ENCODE measurements at regions not wholly inside any gene's neighbourhood (a gene's known extent, or its start where the extent isn't known, plus 50 kb on each side); places are given as distances from the start of the nearest gene placed in this dataset.

DNA sequence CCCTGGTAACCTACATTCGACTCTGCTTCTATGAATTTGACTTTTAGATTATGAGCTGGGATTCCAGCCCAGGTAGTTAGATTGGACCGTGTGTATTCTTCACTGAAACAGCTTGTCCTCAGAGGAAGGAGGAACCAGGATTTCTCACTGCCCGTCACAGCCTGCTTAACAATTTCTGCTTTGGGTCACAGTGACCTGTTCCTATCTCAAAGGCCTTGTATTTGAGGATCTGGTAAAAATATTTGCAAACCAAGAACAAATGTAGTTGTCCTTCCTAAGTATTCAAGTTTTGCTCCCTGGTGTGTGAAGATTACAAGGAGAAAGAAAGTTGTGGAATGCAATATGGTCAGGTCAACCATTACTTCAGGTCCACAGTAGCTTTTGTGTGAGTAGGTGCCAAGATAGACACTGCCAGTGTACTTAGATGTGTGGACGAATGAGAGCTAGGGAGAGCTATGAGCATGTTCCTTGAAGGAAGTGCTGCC lies 55.1 kb downstream of the KIF4B start:
- TF ChIP-seq RARB (CRISPR knock-in tag; IDR thresholded peaks at IDR 0.05) (no peak), ZNF565 (CRISPR knock-in tag; conservative IDR thresholded peaks at IDR 0.05; ENCODE audit: low read depth) (no peak), SNAI2 (CRISPR knock-in tag; IDR thresholded peaks at IDR 0.05) (no peak), TCF4 (CRISPR knock-in tag; IDR thresholded peaks at IDR 0.05; ENCODE audit: borderline replicate concordance) (no peak), BACH2 (CRISPR knock-in tag; IDR thresholded peaks at IDR 0.05; ENCODE audit: borderline replicate concordance) (no peak), ZNF70 (CRISPR knock-in tag; IDR thresholded peaks at IDR 0.05) (no peak), GLIS3 (CRISPR knock-in tag; IDR thresholded peaks at IDR 0.05) (no peak), ESRRG (CRISPR knock-in tag; IDR thresholded peaks at IDR 0.05) (no peak), ZNF8 (CRISPR knock-in tag; IDR thresholded peaks at IDR 0.05) (no peak), ZFP3 (CRISPR knock-in tag; IDR thresholded peaks at IDR 0.05) (no peak), TOX (CRISPR knock-in tag; IDR thresholded peaks at IDR 0.05; ENCODE audit: borderline replicate concordance) (no peak)
- TF ChIP-seq, protein P1, sequence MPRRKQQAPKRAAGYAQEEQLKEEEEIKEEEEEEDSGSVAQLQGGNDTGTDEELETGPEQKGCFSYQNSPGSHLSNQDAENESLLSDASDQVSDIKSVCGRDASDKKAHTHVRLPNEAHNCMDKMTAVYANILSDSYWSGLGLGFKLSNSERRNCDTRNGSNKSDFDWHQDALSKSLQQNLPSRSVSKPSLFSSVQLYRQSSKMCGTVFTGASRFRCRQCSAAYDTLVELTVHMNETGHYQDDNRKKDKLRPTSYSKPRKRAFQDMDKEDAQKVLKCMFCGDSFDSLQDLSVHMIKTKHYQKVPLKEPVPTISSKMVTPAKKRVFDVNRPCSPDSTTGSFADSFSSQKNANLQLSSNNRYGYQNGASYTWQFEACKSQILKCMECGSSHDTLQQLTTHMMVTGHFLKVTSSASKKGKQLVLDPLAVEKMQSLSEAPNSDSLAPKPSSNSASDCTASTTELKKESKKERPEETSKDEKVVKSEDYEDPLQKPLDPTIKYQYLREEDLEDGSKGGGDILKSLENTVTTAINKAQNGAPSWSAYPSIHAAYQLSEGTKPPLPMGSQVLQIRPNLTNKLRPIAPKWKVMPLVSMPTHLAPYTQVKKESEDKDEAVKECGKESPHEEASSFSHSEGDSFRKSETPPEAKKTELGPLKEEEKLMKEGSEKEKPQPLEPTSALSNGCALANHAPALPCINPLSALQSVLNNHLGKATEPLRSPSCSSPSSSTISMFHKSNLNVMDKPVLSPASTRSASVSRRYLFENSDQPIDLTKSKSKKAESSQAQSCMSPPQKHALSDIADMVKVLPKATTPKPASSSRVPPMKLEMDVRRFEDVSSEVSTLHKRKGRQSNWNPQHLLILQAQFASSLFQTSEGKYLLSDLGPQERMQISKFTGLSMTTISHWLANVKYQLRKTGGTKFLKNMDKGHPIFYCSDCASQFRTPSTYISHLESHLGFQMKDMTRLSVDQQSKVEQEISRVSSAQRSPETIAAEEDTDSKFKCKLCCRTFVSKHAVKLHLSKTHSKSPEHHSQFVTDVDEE (CRISPR knock-in tag; IDR thresholded peaks at IDR 0.05): no peak
- TF ChIP-seq, protein P2, sequence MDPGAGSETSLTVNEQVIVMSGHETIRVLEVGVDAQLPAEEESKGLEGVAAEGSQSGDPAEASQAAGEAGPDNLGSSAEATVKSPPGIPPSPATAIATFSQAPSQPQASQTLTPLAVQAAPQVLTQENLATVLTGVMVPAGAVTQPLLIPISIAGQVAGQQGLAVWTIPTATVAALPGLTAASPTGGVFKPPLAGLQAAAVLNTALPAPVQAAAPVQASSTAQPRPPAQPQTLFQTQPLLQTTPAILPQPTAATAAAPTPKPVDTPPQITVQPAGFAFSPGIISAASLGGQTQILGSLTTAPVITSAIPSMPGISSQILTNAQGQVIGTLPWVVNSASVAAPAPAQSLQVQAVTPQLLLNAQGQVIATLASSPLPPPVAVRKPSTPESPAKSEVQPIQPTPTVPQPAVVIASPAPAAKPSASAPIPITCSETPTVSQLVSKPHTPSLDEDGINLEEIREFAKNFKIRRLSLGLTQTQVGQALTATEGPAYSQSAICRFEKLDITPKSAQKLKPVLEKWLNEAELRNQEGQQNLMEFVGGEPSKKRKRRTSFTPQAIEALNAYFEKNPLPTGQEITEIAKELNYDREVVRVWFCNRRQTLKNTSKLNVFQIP (CRISPR knock-in tag; IDR thresholded peaks at IDR 0.05; ENCODE audit: borderline replicate concordance, low read depth): no peak
- TF ChIP-seq, protein P3, sequence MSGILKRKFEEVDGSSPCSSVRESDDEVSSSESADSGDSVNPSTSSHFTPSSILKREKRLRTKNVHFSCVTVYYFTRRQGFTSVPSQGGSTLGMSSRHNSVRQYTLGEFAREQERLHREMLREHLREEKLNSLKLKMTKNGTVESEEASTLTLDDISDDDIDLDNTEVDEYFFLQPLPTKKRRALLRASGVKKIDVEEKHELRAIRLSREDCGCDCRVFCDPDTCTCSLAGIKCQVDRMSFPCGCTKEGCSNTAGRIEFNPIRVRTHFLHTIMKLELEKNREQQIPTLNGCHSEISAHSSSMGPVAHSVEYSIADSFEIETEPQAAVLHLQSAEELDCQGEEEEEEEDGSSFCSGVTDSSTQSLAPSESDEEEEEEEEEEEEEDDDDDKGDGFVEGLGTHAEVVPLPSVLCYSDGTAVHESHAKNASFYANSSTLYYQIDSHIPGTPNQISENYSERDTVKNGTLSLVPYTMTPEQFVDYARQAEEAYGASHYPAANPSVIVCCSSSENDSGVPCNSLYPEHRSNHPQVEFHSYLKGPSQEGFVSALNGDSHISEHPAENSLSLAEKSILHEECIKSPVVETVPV (CRISPR knock-in tag; IDR thresholded peaks at IDR 0.05): no peak
- TF ChIP-seq, protein P4, sequence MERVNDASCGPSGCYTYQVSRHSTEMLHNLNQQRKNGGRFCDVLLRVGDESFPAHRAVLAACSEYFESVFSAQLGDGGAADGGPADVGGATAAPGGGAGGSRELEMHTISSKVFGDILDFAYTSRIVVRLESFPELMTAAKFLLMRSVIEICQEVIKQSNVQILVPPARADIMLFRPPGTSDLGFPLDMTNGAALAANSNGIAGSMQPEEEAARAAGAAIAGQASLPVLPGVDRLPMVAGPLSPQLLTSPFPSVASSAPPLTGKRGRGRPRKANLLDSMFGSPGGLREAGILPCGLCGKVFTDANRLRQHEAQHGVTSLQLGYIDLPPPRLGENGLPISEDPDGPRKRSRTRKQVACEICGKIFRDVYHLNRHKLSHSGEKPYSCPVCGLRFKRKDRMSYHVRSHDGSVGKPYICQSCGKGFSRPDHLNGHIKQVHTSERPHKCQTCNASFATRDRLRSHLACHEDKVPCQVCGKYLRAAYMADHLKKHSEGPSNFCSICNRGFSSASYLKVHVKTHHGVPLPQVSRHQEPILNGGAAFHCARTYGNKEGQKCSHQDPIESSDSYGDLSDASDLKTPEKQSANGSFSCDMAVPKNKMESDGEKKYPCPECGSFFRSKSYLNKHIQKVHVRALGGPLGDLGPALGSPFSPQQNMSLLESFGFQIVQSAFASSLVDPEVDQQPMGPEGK (CRISPR knock-in tag; IDR thresholded peaks at IDR 0.05; ENCODE audit: borderline replicate concordance): no peak
- no peak for ATAC-seq

DNA sequence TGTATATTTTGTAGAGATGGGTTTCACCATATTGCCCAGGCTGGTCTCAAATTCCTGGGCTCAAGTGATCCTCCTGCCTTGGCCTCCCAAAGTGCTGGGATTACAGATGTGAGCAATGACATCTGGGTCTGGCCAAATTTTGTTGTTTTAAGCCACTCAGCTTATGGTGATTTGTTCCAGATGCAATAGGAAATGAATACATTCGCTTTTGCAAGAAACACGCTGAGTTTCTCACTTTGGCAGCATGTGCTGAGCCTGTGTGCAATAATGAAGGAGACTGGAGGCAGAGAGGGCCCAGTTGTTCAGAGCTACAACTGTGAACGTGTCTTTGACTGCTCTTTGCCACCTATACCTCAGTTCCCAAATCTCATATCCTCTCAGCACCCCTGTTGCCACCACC lies 56.4 kb downstream of the KIF4B start:
- no peak for TF ChIP-seq ZNF8 (CRISPR knock-in tag; IDR thresholded peaks at IDR 0.05)
- no peak for TF ChIP-seq GLIS3 (CRISPR knock-in tag; IDR thresholded peaks at IDR 0.05)
- no peak for TF ChIP-seq ARNTL (CRISPR knock-in tag; IDR thresholded peaks at IDR 0.05; ENCODE audit: borderline replicate concordance, low read depth)
- TF ChIP-seq ISL1 (CRISPR knock-in tag; IDR thresholded peaks at IDR 0.05): no peak
- TF ChIP-seq TOX (CRISPR knock-in tag; IDR thresholded peaks at IDR 0.05; ENCODE audit: borderline replicate concordance): no peak
- ATAC-seq: no peak

DNA sequence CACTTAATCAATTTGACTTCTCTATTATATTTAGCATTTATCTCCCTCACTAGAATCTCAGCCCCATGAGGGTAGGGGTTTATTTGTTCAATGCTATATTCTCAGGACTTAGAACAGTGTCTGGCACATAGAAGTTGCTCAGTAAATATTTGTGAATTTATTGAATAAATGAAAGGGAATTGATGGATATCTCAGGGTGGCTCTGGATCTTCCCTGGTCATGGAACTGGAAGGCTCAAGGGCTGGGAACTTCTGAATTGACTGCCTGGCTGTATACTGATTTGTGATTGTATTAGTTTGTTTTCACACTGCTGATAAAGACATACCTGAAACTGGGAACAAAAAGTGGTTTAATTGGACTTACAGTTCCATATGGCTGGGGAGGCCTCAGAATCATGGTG lies 57.2 kb downstream of the KIF4B start:
- TF ChIP-seq, protein P2 (CRISPR knock-in tag; IDR thresholded peaks at IDR 0.05; ENCODE audit: borderline replicate concordance, low read depth): no peak
- TF ChIP-seq ZFP30 (CRISPR knock-in tag; IDR thresholded peaks at IDR 0.05) (no peak), ZNF70 (CRISPR knock-in tag; IDR thresholded peaks at IDR 0.05) (no peak), SNAI2 (CRISPR knock-in tag; IDR thresholded peaks at IDR 0.05) (no peak), CSDC2 (CRISPR knock-in tag; IDR thresholded peaks at IDR 0.05) (no peak), ZNF565 (CRISPR knock-in tag; conservative IDR thresholded peaks at IDR 0.05; ENCODE audit: low read depth) (no peak), ARNTL (CRISPR knock-in tag; IDR thresholded peaks at IDR 0.05; ENCODE audit: borderline replicate concordance, low read depth) (no peak), TCF4 (CRISPR knock-in tag; IDR thresholded peaks at IDR 0.05; ENCODE audit: borderline replicate concordance) (no peak), GLIS3 (CRISPR knock-in tag; IDR thresholded peaks at IDR 0.05) (no peak), PPARA (CRISPR knock-in tag; IDR thresholded peaks at IDR 0.05; ENCODE audit: borderline replicate concordance) (no peak), ZFP3 (CRISPR knock-in tag; IDR thresholded peaks at IDR 0.05) (no peak)
- TF ChIP-seq, protein P4 (CRISPR knock-in tag; IDR thresholded peaks at IDR 0.05; ENCODE audit: borderline replicate concordance): no peak
- TF ChIP-seq, protein P1 (CRISPR knock-in tag; IDR thresholded peaks at IDR 0.05): no peak
- TF ChIP-seq, protein P5, sequence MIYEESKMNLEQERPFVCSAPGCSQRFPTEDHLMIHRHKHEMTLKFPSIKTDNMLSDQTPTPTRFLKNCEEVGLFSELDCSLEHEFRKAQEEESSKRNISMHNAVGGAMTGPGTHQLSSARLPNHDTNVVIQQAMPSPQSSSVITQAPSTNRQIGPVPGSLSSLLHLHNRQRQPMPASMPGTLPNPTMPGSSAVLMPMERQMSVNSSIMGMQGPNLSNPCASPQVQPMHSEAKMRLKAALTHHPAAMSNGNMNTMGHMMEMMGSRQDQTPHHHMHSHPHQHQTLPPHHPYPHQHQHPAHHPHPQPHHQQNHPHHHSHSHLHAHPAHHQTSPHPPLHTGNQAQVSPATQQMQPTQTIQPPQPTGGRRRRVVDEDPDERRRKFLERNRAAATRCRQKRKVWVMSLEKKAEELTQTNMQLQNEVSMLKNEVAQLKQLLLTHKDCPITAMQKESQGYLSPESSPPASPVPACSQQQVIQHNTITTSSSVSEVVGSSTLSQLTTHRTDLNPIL (CRISPR knock-in tag; IDR thresholded peaks at IDR 0.05; ENCODE audit: low read depth): no peak
- ATAC-seq: no peak

Measured in SK-N-SH treated with all-trans-retinoic acid at 6 μM for 48 hours (cell line).